ENCODE measurements at regions not wholly inside any gene's neighbourhood (a gene's known extent, or its start where the extent isn't known, plus 50 kb on each side); places are given as distances from the start of the nearest gene placed in this dataset.

- TF ChIP-seq CTCF (IDR thresholded peaks at IDR 0.05) (no peak), POLR2A (IDR thresholded peaks at IDR 0.05) (no peak)
These were observed 174.4 kb downstream of the DUSP6 start for GRCh38 chr12:89177802-89178395.
